Transverse colon (tissue), 4 donors: ENCODE measurements at regions not wholly inside any gene's neighbourhood (a gene's known extent, or its start where the extent isn't known, plus 50 kb on each side); places are given as distances from the start of the nearest gene placed in this dataset.
"Not testable (repeated sequence)": the region's sequence is repeated elsewhere in the genome, so short reads cannot be mapped to it uniquely, and the experiment has no call there.

Experiments
- DNase-seq: peaks from one replicate; pipeline ENCODE4 v3.0.0-alpha.2; 2019
- H3K27ac ChIP-seq, 4 donors: fragments of 200-600 bp; sonication (generic); 2 replicates each; pipeline ENCODE4 v1.5.1; 2016 to 2018; ENCODE audit warnings: inconsistent platforms in 4 of 4
- H3K27me3 ChIP-seq: fragments of 200-600 bp; sonication (generic); 2 replicates; pipeline ENCODE4 v1.5.1; 2017; ENCODE audit warnings: inconsistent platforms
- H3K36me3 ChIP-seq, 4 donors: fragments of 200-600 bp; sonication (generic); 2 replicates each; pipeline ENCODE4 v1.5.1; 2017 to 2019; ENCODE audit warnings: inconsistent platforms in 4 of 4
- H3K4me1 ChIP-seq, 4 donors: fragments of 200-600 bp; sonication (generic); 2 replicates each; pipeline ENCODE4 v1.5.1; 2017 to 2020; ENCODE audit warnings: inconsistent platforms in 4 of 4
- H3K4me3 ChIP-seq, 4 donors: fragments of 200-600 bp; sonication (generic); 1 replicate in 1 of 4; 2 replicates in 3 of 4; pipeline versions ENCODE4 v1.5.1 to v1.6.1; 2017 to 2019; ENCODE audit warnings: inconsistent platforms in 4 of 4
- H3K9me3 ChIP-seq, 2 donors: fragments of 200-600 bp; sonication (generic); 2 replicates each; pipeline ENCODE4 v1.5.1; 2017 to 2019; ENCODE audit warnings: inconsistent platforms in 2 of 2
- EP300 ChIP-seq: sonication (generic); formaldehyde crosslinking; IDR thresholded peaks from one replicate; pipeline ENCODE4 v1.6.1; 2017; ENCODE audit warnings: antibody characterized with exemption, low read depth
- POLR2A ChIP-seq: fragments of 450-650 bp; IDR thresholded peaks from one replicate; pipeline ENCODE4 v1.6.1; 2016; ENCODE audit warnings: antibody characterized with exemption, mild to moderate bottlenecking, moderate library complexity
- POLR2AphosphoS5 ChIP-seq, 3 donors: sonication (generic); formaldehyde crosslinking; IDR thresholded peaks; one replicate each; pipeline ENCODE4 v1.6.1; 2016; ENCODE audit warnings: antibody characterized with exemption in 3 of 3
- WGBS, 2 donors: methylation state at CpG; one replicate each; pipeline ENCODE4 v1.1.5; 2018; ENCODE audit warnings: low coverage in 1 of 2; 5-methylcytosine and 5-hydroxymethylcytosine counted together
- in situ Hi-C, 4 donors: fragments of 200-750 bp; cut with MboI; loops; one replicate each; pipeline versions ENCODE4 v1.15.0 to v1.15.1; 2017; ENCODE audit warnings: low sequenced_read_pairs in 3 of 4, low pct_ligation_motif_present in 1 of 4, low pct_unique_long_range_greater_than_20kb in 1 of 4
- intact Hi-C: fragments of 100-400 bp; cut with DNase I; formaldehyde crosslinking; loops from one replicate; pipeline ENCODE4 v1.15.1; 2023; ENCODE audit warnings: low total_unique reads
- TF ChIP-seq, protein P1 (sequence below), 5 experiments: fragments of 200-600 bp in 3 of 5; fragments of 450-650 bp in 2 of 5; sonication (generic) in 3 of 5; IDR thresholded peaks; 1 replicate in 2 of 5; 2 replicates in 3 of 5; pipeline ENCODE4 v1.5.1; 2016 to 2017; ENCODE audit warnings: antibody characterized with exemption in 5 of 5, inconsistent platforms in 3 of 5, mild to moderate bottlenecking in 2 of 5, moderate library complexity in 1 of 5

DNA sequence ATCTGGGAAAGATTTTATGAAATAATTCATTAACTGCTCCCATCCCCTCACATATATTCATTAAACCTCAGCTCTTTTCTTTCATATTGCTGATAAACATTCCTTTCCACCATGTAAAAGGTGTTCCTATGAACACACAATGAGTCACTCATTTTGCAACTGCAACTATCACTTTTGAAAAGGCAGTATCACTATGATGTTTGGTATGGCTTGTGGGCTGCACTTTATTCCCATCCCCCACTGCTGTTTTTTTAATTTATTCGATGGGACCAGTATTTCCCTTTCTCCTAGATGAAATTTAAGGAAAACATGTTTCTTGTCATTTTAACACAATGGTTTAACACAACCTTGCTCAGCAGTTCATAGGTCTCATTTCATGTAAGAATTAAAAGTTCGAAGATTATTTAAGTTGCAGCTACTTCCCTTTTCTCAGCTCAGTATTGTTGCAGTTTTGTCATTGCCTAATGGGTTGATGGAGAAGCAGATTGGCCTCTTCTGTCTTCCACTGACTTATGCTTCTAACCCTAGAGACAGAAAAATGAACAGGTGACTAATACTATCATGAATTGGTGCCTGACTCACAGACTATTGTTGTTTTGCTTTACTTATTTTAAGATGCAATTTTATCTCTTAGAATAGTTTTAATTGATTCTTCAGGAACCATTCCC lies 280.3 kb downstream of the ZPLD1 start:
- intact Hi-C loops (no loop called here), in situ Hi-C loops (no loop called here)
- TF ChIP-seq EP300 (no peak), POLR2A (no peak), POLR2AphosphoS5 (IDR thresholded peaks at IDR 0.05) (no peak)
- TF ChIP-seq, protein P1, sequence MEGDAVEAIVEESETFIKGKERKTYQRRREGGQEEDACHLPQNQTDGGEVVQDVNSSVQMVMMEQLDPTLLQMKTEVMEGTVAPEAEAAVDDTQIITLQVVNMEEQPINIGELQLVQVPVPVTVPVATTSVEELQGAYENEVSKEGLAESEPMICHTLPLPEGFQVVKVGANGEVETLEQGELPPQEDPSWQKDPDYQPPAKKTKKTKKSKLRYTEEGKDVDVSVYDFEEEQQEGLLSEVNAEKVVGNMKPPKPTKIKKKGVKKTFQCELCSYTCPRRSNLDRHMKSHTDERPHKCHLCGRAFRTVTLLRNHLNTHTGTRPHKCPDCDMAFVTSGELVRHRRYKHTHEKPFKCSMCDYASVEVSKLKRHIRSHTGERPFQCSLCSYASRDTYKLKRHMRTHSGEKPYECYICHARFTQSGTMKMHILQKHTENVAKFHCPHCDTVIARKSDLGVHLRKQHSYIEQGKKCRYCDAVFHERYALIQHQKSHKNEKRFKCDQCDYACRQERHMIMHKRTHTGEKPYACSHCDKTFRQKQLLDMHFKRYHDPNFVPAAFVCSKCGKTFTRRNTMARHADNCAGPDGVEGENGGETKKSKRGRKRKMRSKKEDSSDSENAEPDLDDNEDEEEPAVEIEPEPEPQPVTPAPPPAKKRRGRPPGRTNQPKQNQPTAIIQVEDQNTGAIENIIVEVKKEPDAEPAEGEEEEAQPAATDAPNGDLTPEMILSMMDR (IDR thresholded peaks at IDR 0.05): no peak
- Histone ChIP-seq H3K9me3 (no peaks in the 10 kb centered on the region), H3K27ac (no peak overlapping the region), H3K4me1 (no peaks in the 10 kb centered on the region), H3K27me3 (no peaks in the 10 kb centered on the region), H3K36me3 (no peaks in the 10 kb centered on the region), H3K4me3 (no peak overlapping the region)
- no peak for DNase-seq
- 59 to 63% methylated on average over 2 of the region's 2 CpGs for WGBS, 2 donors

DNA sequence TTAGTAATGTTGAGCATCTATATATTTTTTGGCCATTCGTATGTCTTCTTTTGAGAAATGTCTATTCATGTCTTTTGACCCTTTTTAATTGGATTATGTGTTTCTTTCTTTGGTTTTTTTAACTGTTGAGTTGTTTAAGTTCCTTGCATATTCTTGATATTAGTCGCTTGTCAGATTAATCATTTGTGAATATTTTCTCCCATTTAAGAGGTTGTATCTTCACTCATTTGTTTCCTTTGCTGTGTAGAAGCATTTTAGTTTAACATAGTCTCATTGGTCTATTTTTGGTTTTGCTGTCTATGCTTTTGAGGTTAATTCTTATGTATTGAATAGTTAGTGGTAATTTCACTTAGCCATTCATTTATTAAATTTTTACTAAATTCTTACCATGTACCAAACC lies 283.8 kb downstream of the ZPLD1 start:
- DNase-seq: no peak
- WGBS, 2 donors: 71 to 77% methylated on average over 2 of the region's 2 CpGs
- TF ChIP-seq EP300 (no peak), POLR2AphosphoS5 (IDR thresholded peaks at IDR 0.05) (no peak), POLR2A (no peak)
- TF ChIP-seq, protein P1 (IDR thresholded peaks at IDR 0.05): no peak
- H3K27ac ChIP-seq: no peak overlapping the region
- H3K27me3 ChIP-seq: no peaks in the 10 kb centered on the region
- H3K4me1 ChIP-seq: no peaks in the 10 kb centered on the region
- in situ Hi-C loops: no loop called here
- intact Hi-C loops: no loop called here
- no peak overlapping the region for H3K4me3 ChIP-seq
- H3K9me3 ChIP-seq: no peaks in the 10 kb centered on the region
- no peaks in the 10 kb centered on the region for H3K36me3 ChIP-seq

DNA sequence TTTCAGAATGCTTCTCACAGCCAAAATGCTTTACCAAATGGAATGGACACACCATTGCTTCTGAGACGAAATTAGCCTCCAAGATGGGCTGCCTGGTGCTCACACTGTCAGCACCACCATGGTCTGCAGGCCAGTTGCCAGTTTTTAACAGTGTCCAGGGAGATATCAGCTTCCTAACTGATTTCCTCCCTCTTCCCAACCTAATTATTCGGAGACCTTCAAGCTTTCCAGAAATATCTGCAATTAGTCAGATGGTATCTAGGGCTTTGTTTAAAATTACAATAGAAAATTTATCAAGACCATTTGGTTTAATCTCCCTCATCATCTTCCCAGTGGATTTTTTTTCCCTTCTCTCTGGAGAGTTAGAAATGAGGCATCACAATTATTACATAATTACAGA lies 287.5 kb downstream of the ZPLD1 start:
- Histone ChIP-seq H3K4me1 (no peaks in the 10 kb centered on the region), H3K36me3 (no peaks in the 10 kb centered on the region), H3K4me3 (no peak overlapping the region), H3K9me3 (no peaks in the 10 kb centered on the region), H3K27me3 (no peaks in the 10 kb centered on the region), H3K27ac (no peak overlapping the region)
- TF ChIP-seq, protein P1 (IDR thresholded peaks at IDR 0.05): no peak
- TF ChIP-seq POLR2A: no peak
- WGBS, 2 donors: 50 to 55% methylated on average over 2 of the region's 2 CpGs
- intact Hi-C loops: no loop called here
- DNase-seq: no peak
- in situ Hi-C loops: no loop called here

DNA sequence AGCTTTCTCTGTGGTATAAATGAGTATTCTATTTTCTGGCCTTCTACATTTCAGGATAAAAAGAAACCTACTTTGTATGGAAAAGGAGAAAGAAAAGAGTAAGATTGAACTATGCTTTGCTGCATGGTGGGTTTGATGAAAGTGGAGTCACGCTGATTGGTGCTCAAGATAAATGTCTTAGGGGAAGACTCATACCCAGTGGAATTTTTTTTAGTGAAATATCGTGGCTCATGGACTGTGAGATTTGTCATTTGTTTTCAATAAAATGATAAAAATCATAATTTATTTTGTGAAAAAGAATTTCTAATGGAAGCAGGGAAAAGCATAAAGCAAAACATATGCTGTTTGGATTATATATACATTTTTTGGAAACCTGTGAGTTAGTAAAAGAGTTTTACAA lies 292.5 kb downstream of the ZPLD1 start:
- Histone ChIP-seq H3K4me1 (no peaks in the 10 kb centered on the region), H3K27ac (no peak overlapping the region), H3K4me3 (no peak overlapping the region), H3K36me3 (no peaks in the 10 kb centered on the region), H3K9me3 (no peaks in the 10 kb centered on the region), H3K27me3 (no peaks in the 10 kb centered on the region)
- 64 to 79% methylated on average over 2 of the region's 2 CpGs for WGBS, 2 donors
- TF ChIP-seq, protein P1 (IDR thresholded peaks at IDR 0.05): no peak
- TF ChIP-seq POLR2AphosphoS5 (IDR thresholded peaks at IDR 0.05) (no peak), EP300 (no peak), POLR2A (no peak)
- in situ Hi-C loops: no loop called here
- DNase-seq: no peak
- intact Hi-C loops: no loop called here

DNA sequence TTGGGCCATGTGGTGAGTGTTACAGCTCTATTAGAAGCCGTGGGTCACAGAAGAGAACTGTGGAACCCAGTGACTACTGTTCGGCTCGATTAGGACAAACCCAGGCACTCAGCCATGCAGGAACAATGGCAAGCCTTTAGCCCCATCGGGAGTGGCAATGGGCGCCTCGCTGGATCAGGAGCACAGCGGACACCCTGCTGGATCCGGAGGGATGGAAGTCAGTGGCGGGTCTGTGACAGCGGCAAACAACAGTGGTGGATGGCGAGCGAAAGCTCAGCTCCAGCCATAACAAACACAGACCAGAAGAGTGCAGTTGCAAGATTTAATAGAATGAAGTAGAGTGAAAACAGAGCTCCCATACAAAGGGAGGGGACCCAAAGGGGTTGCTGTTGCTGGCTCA lies 297.8 kb downstream of the ZPLD1 start:
- H3K9me3 ChIP-seq, in situ Hi-C loops, DNase-seq, H3K36me3 ChIP-seq, H3K4me3 ChIP-seq, H3K4me1 ChIP-seq, intact Hi-C loops, H3K27me3 ChIP-seq, H3K27ac ChIP-seq: not testable (repeated sequence)
- 92% methylated on average over 12 of the region's 12 CpGs; no CpG with 5 or more reads in 1 of the 2 donors for WGBS, 2 donors
